GM12801 (cell line): ENCODE measurements at regions not wholly inside any gene's neighbourhood (a gene's known extent, or its start where the extent isn't known, plus 50 kb on each side); places are given as distances from the start of the nearest gene placed in this dataset.

Experiments
- TF ChIP-seq, protein P1 (sequence below): IDR thresholded peaks from one replicate; pipeline ENCODE4 v1.5.1; 2011; ENCODE audit warnings: control low read depth; ENCODE audit not compliant: insufficient read length; ENCODE audit errors: extremely low read depth

GRCh38 chr7:119957335-119957734 is 315.6 kb upstream of the KCND2 start:
- TF ChIP-seq, protein P1, sequence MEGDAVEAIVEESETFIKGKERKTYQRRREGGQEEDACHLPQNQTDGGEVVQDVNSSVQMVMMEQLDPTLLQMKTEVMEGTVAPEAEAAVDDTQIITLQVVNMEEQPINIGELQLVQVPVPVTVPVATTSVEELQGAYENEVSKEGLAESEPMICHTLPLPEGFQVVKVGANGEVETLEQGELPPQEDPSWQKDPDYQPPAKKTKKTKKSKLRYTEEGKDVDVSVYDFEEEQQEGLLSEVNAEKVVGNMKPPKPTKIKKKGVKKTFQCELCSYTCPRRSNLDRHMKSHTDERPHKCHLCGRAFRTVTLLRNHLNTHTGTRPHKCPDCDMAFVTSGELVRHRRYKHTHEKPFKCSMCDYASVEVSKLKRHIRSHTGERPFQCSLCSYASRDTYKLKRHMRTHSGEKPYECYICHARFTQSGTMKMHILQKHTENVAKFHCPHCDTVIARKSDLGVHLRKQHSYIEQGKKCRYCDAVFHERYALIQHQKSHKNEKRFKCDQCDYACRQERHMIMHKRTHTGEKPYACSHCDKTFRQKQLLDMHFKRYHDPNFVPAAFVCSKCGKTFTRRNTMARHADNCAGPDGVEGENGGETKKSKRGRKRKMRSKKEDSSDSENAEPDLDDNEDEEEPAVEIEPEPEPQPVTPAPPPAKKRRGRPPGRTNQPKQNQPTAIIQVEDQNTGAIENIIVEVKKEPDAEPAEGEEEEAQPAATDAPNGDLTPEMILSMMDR, result no peak

DNA sequence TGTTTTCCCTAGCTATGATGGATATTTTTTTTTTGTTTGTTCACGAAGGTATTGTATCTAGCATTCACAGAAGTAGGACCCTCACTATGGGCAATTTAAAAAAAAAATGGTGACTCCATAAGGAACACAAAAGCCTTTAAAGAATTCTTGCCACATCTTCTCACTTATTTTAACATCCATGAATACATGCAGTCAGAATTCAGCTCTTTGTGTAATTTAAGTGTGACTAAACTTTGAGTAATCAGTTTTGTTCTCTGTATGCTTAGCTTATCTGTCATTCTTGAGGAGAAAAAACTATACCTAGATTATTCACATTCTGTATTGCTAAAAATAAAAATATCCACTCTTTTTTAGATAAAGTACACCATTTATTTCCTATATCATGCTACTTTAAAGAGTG is 313.2 kb upstream of the KCND2 start:
- TF ChIP-seq, protein P1, result no peak

GRCh38 chr7:119963654-119964053 is 309.3 kb upstream of the KCND2 start:
- TF ChIP-seq, protein P1, result no peak

- TF ChIP-seq, protein P1, result no peak
Measured at GRCh38 chr7:119964065-119964464, 308.9 kb upstream of the KCND2 start.

DNA sequence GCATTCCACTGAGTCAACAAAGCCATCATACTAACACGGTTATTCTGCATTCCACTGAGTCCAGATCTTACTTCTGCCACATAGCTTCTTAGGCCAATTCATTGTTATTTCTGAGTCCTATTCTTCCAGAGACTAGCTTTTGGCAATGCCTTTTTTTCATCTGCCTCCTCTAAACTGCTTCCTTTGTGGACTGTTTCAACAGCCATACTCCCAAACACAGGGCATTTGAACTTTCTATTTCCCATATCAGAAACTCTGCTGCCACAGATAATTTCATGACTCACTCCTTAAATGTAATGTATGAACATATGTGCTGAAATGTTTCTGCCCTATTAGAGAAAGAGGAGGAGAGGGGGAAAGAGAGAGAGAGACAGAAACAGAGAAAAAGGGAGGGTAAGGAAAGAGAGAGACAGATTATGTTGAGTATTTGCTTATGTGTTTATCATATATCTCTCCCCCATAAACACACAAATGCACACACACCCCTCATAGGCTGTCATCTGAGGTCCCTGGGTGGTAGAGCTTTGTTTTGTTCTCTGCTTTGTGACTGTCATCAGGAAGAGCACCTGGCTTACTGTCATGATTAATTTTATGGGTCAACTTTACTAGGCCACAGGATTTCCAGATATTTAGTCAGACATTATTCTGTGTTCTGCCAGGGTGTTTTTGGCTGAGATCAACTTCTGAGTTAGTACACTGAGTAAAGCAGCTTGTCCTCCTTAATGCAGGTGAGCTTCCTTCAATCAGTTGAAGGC is 308.0 kb upstream of the KCND2 start:
- TF ChIP-seq, protein P1, result no peak

- TF ChIP-seq, protein P1, result no peak
Measured at GRCh38 chr7:119967221-119967620, 305.8 kb upstream of the KCND2 start.

DNA sequence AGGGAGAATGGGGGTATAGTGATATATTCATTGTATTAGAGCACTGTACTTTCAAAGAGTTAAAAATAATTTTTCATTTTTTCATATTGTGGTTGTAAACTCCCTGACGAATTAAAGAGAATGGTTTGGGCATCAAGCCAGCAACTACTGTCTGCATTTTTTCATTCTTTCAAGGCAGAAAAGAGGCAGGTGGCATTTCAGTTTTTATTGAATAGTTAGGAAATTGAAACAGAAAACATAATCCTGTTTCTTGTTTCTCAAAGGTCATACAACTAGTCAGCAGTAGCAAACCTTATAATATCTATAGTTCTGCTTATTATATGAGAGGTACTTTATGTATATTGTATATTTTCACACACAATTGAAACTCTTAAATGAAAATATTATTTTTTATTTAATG is 303.9 kb upstream of the KCND2 start:
- TF ChIP-seq, protein P1, result no peak
